Stimulated activated CD8-positive, alpha-beta memory T cell treated with anti-CD3 and anti-CD28 coated beads, Interleukin-12 subunit alpha, Interleukin-12 subunit beta, amount 100 ng/mL, for 24 hours (primary cell): ENCODE measurements at regions not wholly inside any gene's neighbourhood (a gene's known extent, or its start where the extent isn't known, plus 50 kb on each side); places are given as distances from the start of the nearest gene placed in this dataset.

Experiments
- DNase-seq: peaks from one replicate; pipeline ENCODE4 v3.0.0-alpha.2; 2020; ENCODE audit errors: extremely low read depth

- DNase-seq: no peak
Measured at GRCh38 chr1:29453502-29454240, 217.3 kb downstream of the PTPRU start.

- DNase-seq: no peak
Measured at GRCh38 chr1:29452463-29453230, 216.3 kb downstream of the PTPRU start.

GRCh38 chr1:29451368-29451892, 215.1 kb downstream of the PTPRU start:
- DNase-seq: no peak

GRCh38 chr1:29450591-29450990, 214.3 kb downstream of the PTPRU start:
- DNase-seq: no peak

- DNase-seq: no peak
Measured at GRCh38 chr1:29448456-29449235, 212.3 kb downstream of the PTPRU start.

- no peak for DNase-seq
Measured at GRCh38 chr1:29447368-29447767, 211.0 kb downstream of the PTPRU start.

GRCh38 chr1:29444782-29445729, 208.7 kb downstream of the PTPRU start:
- no peak for DNase-seq

- no peak for DNase-seq
Measured at GRCh38 chr1:29444081-29444715, 207.9 kb downstream of the PTPRU start.

- DNase-seq: no peak
Measured at GRCh38 chr1:29441916-29442668, 205.8 kb downstream of the PTPRU start.

- DNase-seq: no peak
Measured at GRCh38 chr1:29439615-29440014, 203.3 kb downstream of the PTPRU start.

- DNase-seq: no peak
Measured at GRCh38 chr1:29438991-29439390, 202.7 kb downstream of the PTPRU start.

GRCh38 chr1:29437946-29438345, 201.6 kb downstream of the PTPRU start:
- DNase-seq: no peak

GRCh38 chr1:29436181-29436785, 200.0 kb downstream of the PTPRU start:
- DNase-seq: no peak

- DNase-seq: no peak
Measured at GRCh38 chr1:29433830-29434229, 197.5 kb downstream of the PTPRU start.

GRCh38 chr1:29431138-29431537, 194.8 kb downstream of the PTPRU start:
- no peak for DNase-seq

- no peak for DNase-seq
Measured at GRCh38 chr1:29429656-29430055, 193.3 kb downstream of the PTPRU start.

- DNase-seq: no peak
Measured at GRCh38 chr1:29428997-29429396, 192.7 kb downstream of the PTPRU start.

- no peak for DNase-seq
Measured at GRCh38 chr1:29428280-29428615, 191.9 kb downstream of the PTPRU start.

GRCh38 chr1:29427614-29428279, 191.4 kb downstream of the PTPRU start:
- DNase-seq: no peak
